Gastroesophageal sphincter (tissue), 2 donors: ENCODE measurements at regions not wholly inside any gene's neighbourhood (a gene's known extent, or its start where the extent isn't known, plus 50 kb on each side); places are given as distances from the start of the nearest gene placed in this dataset.

ENCODE experiments used
- EP300 ChIP-seq: sonication (generic); formaldehyde crosslinking; IDR thresholded peaks from one replicate; pipeline ENCODE4 v1.6.1; 2017; ENCODE audit warnings: antibody characterized with exemption, mild to moderate bottlenecking
- POLR2A ChIP-seq, 2 donors: fragments of 450-650 bp; IDR thresholded peaks; one replicate each; pipeline ENCODE4 v1.6.1; 2017; ENCODE audit warnings: antibody characterized with exemption in 2 of 2, mild to moderate bottlenecking in 2 of 2, moderate library complexity in 1 of 2
- POLR2AphosphoS5 ChIP-seq: sonication (generic); formaldehyde crosslinking; IDR thresholded peaks from one replicate; pipeline ENCODE4 v1.6.1; 2017; ENCODE audit warnings: antibody characterized with exemption

DNA sequence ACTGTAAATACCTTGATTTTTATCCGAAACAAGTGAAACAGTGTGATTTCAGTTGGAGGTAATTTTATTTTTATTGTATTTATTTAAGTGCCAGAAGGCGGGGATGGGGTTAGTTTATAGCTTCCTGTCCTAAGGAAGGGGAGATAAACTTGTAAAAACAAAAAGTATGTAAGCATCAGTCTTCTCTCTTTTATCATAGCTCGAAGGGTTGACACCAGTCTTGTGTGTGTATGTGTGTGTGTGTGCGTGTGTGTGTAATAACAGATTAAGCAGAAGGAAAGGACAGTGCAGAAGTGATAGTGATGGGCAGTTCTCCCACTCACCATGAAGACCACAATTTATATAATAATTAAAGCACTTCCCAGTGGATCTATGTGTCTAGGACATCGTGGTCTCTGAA, 793.3 kb downstream of the PLCL1 start:
- TF ChIP-seq POLR2A (IDR thresholded peaks at IDR 0.05) (no peak), EP300 (no peak), POLR2AphosphoS5 (no peak)
